ENCODE measurements at regions not wholly inside any gene's neighbourhood (a gene's known extent, or its start where the extent isn't known, plus 50 kb on each side); places are given as distances from the start of the nearest gene placed in this dataset.

DNA sequence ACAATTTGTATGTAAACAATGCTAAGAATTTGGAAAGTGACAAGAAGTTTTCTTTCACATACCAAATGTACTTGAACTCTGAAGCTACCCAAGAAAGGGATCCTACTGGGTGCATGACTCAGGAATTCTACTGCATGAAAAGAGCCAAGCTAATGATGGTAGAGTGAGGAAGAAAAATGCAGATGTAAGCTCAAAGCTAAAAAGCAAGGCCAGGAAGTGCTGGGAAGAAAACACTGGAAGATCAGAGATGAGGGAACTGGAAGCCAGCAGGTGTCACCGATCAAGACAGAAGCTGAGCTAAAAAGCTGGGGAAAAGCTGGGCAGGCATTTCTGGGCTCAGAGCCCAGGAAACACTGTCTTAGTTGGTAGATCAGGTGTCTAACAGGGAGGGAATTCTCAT lies 449.1 kb downstream of the NKX6-1 start:
- TF ChIP-seq POLR2A (IDR thresholded peaks at IDR 0.05): no peak
- TF ChIP-seq, protein P1, sequence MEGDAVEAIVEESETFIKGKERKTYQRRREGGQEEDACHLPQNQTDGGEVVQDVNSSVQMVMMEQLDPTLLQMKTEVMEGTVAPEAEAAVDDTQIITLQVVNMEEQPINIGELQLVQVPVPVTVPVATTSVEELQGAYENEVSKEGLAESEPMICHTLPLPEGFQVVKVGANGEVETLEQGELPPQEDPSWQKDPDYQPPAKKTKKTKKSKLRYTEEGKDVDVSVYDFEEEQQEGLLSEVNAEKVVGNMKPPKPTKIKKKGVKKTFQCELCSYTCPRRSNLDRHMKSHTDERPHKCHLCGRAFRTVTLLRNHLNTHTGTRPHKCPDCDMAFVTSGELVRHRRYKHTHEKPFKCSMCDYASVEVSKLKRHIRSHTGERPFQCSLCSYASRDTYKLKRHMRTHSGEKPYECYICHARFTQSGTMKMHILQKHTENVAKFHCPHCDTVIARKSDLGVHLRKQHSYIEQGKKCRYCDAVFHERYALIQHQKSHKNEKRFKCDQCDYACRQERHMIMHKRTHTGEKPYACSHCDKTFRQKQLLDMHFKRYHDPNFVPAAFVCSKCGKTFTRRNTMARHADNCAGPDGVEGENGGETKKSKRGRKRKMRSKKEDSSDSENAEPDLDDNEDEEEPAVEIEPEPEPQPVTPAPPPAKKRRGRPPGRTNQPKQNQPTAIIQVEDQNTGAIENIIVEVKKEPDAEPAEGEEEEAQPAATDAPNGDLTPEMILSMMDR (IDR thresholded peaks at IDR 0.05 in 4 of 5, conservative IDR thresholded peaks at IDR 0.05 in 1 of 5): no peak
